ENCODE measurements at regions not wholly inside any gene's neighbourhood (a gene's known extent, or its start where the extent isn't known, plus 50 kb on each side); places are given as distances from the start of the nearest gene placed in this dataset.

- POLR2A ChIA-PET, result interaction anchor here (0.6 kb wide), 1 partner anchor 1081 kb away, joined by 4 read pairs; no protein-coding TSS in a partner anchor
- intact Hi-C loops (cut with micrococcal nuclease), result no loop called here
These were observed 49.9 kb upstream of the JAK2 start for GRCh38 chr9:4935001-4935672.

More at GRCh38 chr9:4935001-4935672, 49.9 kb upstream of the JAK2 start:
- no TSS peak for BruUV-seq (replicated peaks)
- Mint-ChIP-seq H3K36me3 (ENCODE audit: insufficient read depth, unreplicated experiment) (no peaks in the 10 kb centered on the region), H3K4me1 (ENCODE audit: insufficient read depth, unreplicated experiment) (peaks cover 9% of the 10 kb centered on the region), H3K9me3 (ENCODE audit: unreplicated experiment) (no peaks in the 10 kb centered on the region), H3K27me3 (ENCODE audit: insufficient read depth, unreplicated experiment) (no peaks in the 10 kb centered on the region), H3K27ac (ENCODE audit: low read depth, unreplicated experiment) (no peak overlapping the region), H3K4me3 (ENCODE audit: unreplicated experiment) (no peak overlapping the region)
- CTCF ChIA-PET, result interaction anchor here (0.6 kb wide), 1 partner anchor 873 kb away, joined by 4 read pairs; no protein-coding TSS in a partner anchor
- TF ChIP-seq CTCF (IDR thresholded peaks at IDR 0.05; ENCODE audit: unreplicated experiment), result no peak
- DNase-seq (ENCODE audit: unreplicated experiment), result no peak

All from MCF 10A (cell line).